H9 (cell line): ENCODE measurements at regions not wholly inside any gene's neighbourhood (a gene's known extent, or its start where the extent isn't known, plus 50 kb on each side); places are given as distances from the start of the nearest gene placed in this dataset.

Experiments
- DNase-seq: peaks from one replicate; pipeline ENCODE4 v3.0.0-alpha.2; 2017
- H2AFZ ChIP-seq: one replicate; pipeline ENCODE4 v1.6.1; 2013; ENCODE audit warnings: mild to moderate bottlenecking, low read length, control low read depth, moderate library complexity
- H2AK5ac ChIP-seq: 2 replicates; pipeline ENCODE4 v1.6.1; 2013; ENCODE audit warnings: low read length, control low read depth, mixed read lengths; ENCODE audit not compliant: insufficient read length
- H2BK120ac ChIP-seq: one replicate; pipeline ENCODE4 v1.6.1; 2013; ENCODE audit warnings: low read depth, mild to moderate bottlenecking, low read length, control low read depth, inconsistent platforms; ENCODE audit not compliant: poor library complexity, severe bottlenecking
- H2BK12ac ChIP-seq: 2 replicates; pipeline ENCODE4 v1.6.1; 2013; ENCODE audit warnings: low read length, control low read depth, mixed read lengths, low read depth; ENCODE audit not compliant: insufficient read length
- H2BK15ac ChIP-seq: 2 replicates; pipeline ENCODE4 v1.6.1; 2013; ENCODE audit warnings: low read depth, low read length, control low read depth
- H2BK20ac ChIP-seq: one replicate; pipeline ENCODE4 v1.6.1; 2013; ENCODE audit warnings: low read depth, mild to moderate bottlenecking, low read length, control low read depth, inconsistent platforms; ENCODE audit not compliant: poor library complexity, severe bottlenecking
- H2BK5ac ChIP-seq: 2 replicates; pipeline ENCODE4 v1.6.1; 2013; ENCODE audit warnings: low read length, control low read depth, mixed read lengths; ENCODE audit not compliant: insufficient read length
- H3K14ac ChIP-seq: 2 replicates; pipeline ENCODE4 v1.6.1; 2013; ENCODE audit warnings: low read length, control low read depth; ENCODE audit not compliant: insufficient read depth
- H3K18ac ChIP-seq: 2 replicates; pipeline ENCODE4 v1.6.1; 2013; ENCODE audit warnings: low read depth, mild to moderate bottlenecking, mixed read lengths, low read length, control low read depth; ENCODE audit not compliant: insufficient read length
- H3K23ac ChIP-seq: 2 replicates; pipeline ENCODE4 v1.6.1; 2013; ENCODE audit warnings: low read length, control low read depth, mixed read lengths, low read depth; ENCODE audit not compliant: insufficient read length
- H3K23me2 ChIP-seq: 2 replicates; pipeline ENCODE4 v1.6.1; 2013; ENCODE audit warnings: low read depth, mild to moderate bottlenecking, mixed read lengths, low read length, control low read depth; ENCODE audit not compliant: insufficient read length, poor library complexity, severe bottlenecking
- H3K27ac ChIP-seq: 2 replicates; pipeline ENCODE4 v1.5.1; 2013; ENCODE audit warnings: low read length, control low read depth, mixed read lengths, low read depth; ENCODE audit not compliant: insufficient read length
- H3K27me3 ChIP-seq: 2 replicates; pipeline ENCODE4 v1.6.1; 2013; ENCODE audit warnings: low read length, control low read depth, inconsistent platforms; ENCODE audit not compliant: insufficient read depth
- H3K4ac ChIP-seq: 2 replicates; pipeline ENCODE4 v1.6.1; 2013; ENCODE audit warnings: low read depth, mild to moderate bottlenecking, control low read depth, inconsistent platforms, low read length, moderate library complexity
- H3K4me1 ChIP-seq: 2 replicates; pipeline ENCODE4 v1.6.1; 2013; ENCODE audit warnings: low read length, control low read depth, inconsistent platforms; ENCODE audit not compliant: insufficient read depth
- H3K4me2 ChIP-seq: 2 replicates; pipeline ENCODE4 v1.6.1; 2013; ENCODE audit warnings: low read length, control low read depth, mixed read lengths; ENCODE audit not compliant: insufficient read length, insufficient read depth
- H3K56ac ChIP-seq: 2 replicates; pipeline ENCODE4 v1.6.1; 2013; ENCODE audit warnings: low read depth, mild to moderate bottlenecking, mixed read lengths, low read length, control low read depth; ENCODE audit not compliant: insufficient read length
- H3K79me1 ChIP-seq: 2 replicates; pipeline ENCODE4 v1.6.1; 2013; ENCODE audit warnings: low read depth, mild to moderate bottlenecking, moderate library complexity, low read length, control low read depth, inconsistent platforms; ENCODE audit not compliant: insufficient read depth, poor library complexity, severe bottlenecking
- H3K79me2 ChIP-seq: 2 replicates; pipeline ENCODE4 v1.6.1; 2013; ENCODE audit warnings: low read length, control low read depth, inconsistent platforms; ENCODE audit not compliant: insufficient read depth
- H3K9ac ChIP-seq: 2 replicates; pipeline ENCODE4 v1.6.1; 2013; ENCODE audit warnings: low read length, control low read depth, mixed read lengths; ENCODE audit not compliant: insufficient read length; ENCODE audit errors: extremely low read depth
- H3K9me3 ChIP-seq: one replicate; pipeline ENCODE4 v1.6.1; 2013; ENCODE audit warnings: low read depth, low read length, inconsistent platforms; ENCODE audit not compliant: control insufficient read depth
- H3T11ph ChIP-seq: one replicate; pipeline ENCODE4 v1.6.1; 2013; ENCODE audit warnings: mild to moderate bottlenecking, low read length, control low read depth, inconsistent platforms
- H4K20me1 ChIP-seq: one replicate; pipeline ENCODE4 v1.6.1; 2013; ENCODE audit not compliant: control insufficient read depth, insufficient read length, insufficient read depth
- H4K5ac ChIP-seq: 2 replicates; pipeline ENCODE4 v1.6.1; 2013; ENCODE audit warnings: low read depth, mild to moderate bottlenecking, mixed read lengths, low read length, control low read depth; ENCODE audit not compliant: insufficient read length
- H4K8ac ChIP-seq: replicated peaks from 2 replicates; pipeline ENCODE4 v1.6.1; 2013; ENCODE audit warnings: low read length, control low read depth, mixed read lengths, low read depth; ENCODE audit not compliant: insufficient read length
- H4K91ac ChIP-seq: 2 replicates; pipeline ENCODE4 v1.6.1; 2013; ENCODE audit warnings: low read depth, mild to moderate bottlenecking, moderate library complexity, mixed read lengths, low read length, control low read depth; ENCODE audit not compliant: insufficient read length
- H3K27ac Mint-ChIP-seq, 3 experiments: 2 replicates in 2 of 3; 3 replicates in 1 of 3; pipeline ENCODE4 v1.8.0; 2020 to 2021; ENCODE audit warnings: mixed read lengths in 3 of 3, mild to moderate bottlenecking in 1 of 3, moderate library complexity in 1 of 3
- H3K27me3 Mint-ChIP-seq: 2 replicates; pipeline ENCODE4 v1.8.0; 2021; ENCODE audit warnings: low read depth, mild to moderate bottlenecking, moderate library complexity, mixed read lengths
- H3K36me3 Mint-ChIP-seq, 3 experiments: 2 replicates in 2 of 3; 3 replicates in 1 of 3; pipeline ENCODE4 v1.8.0; 2020 to 2021; ENCODE audit warnings: low read depth in 3 of 3, mixed read lengths in 3 of 3; ENCODE audit not compliant: insufficient read depth in 1 of 3
- H3K4me1 Mint-ChIP-seq, 2 experiments: 2 replicates each; pipeline ENCODE4 v1.8.0; 2020; ENCODE audit warnings: mixed read lengths in 2 of 2
- H3K4me3 Mint-ChIP-seq, 2 experiments: 2 replicates in 1 of 2; 3 replicates in 1 of 2; pipeline ENCODE4 v1.8.0; 2020 to 2021; ENCODE audit warnings: mild to moderate bottlenecking in 2 of 2, mixed read lengths in 2 of 2, moderate library complexity in 1 of 2
- H3K9me3 Mint-ChIP-seq, 2 experiments: 2 replicates in 1 of 2; 3 replicates in 1 of 2; pipeline ENCODE4 v1.8.0; 2020; ENCODE audit warnings: mild to moderate bottlenecking in 2 of 2, mixed read lengths in 2 of 2, moderate library complexity in 1 of 2
- CTCF ChIP-seq: fragments of 200-600 bp; sonication (generic); conservative IDR thresholded peaks from 3 replicates; pipeline ENCODE4 v1.8.0; 2021; ENCODE audit warnings: antibody characterized with exemption, mild to moderate bottlenecking
- WGBS: extraction: QIAGEN DNeasy Blood & Tissue Kit; methylation state at CpG from one replicate; pipeline ENCODE4 v1.1.7; 2013; ENCODE audit warnings: missing lambda C conversion rate, low lambda C conversion rate, mixed read lengths; ENCODE audit not compliant: insufficient read length; ENCODE audit errors: extremely low coverage; 5-methylcytosine and 5-hydroxymethylcytosine counted together

GRCh38 chr21:32916088-32916487 lies 109.6 kb upstream of the OLIG2 start:
- no peak overlapping the region for H3K4me2 ChIP-seq
- no peak overlapping the region for H2BK120ac ChIP-seq
- H2BK12ac ChIP-seq = no peak overlapping the region
- Mint-ChIP-seq H3K4me3 (no peak overlapping the region), H3K9me3 (peaks cover 14 to 20% of the 10 kb centered on the region in 2 experiments), H3K27me3 (peaks cover 2% of the 10 kb centered on the region; the same call in 1 of the 2 replicates), H3K4me1 (peaks cover 26 to 29% of the 10 kb centered on the region in 2 experiments), H3K27ac (no peak overlapping the region), H3K36me3 (peaks cover 9 to 24% (median 9%) of the 10 kb centered on the region in 3 experiments; a peak in 5 of 7 replicates)
- H4K20me1 ChIP-seq = no peaks in the 10 kb centered on the region
- H3K18ac ChIP-seq = no peak overlapping the region
- TF ChIP-seq CTCF = no peak
- no peak overlapping the region for H3K27ac ChIP-seq
- H2BK5ac ChIP-seq = no peak overlapping the region
- H2AFZ ChIP-seq = no peak overlapping the region
- H3K4ac ChIP-seq = no peak overlapping the region
- no CpG with 5 or more reads among the region's 1 CpG for WGBS
- H3K27me3 ChIP-seq = no peaks in the 10 kb centered on the region
- peaks cover 2% of the 10 kb centered on the region; the same call in 1 of the 2 replicates for H3K4me1 ChIP-seq
- H3K79me2 ChIP-seq = no peaks in the 10 kb centered on the region
- H3K23me2 ChIP-seq = no peaks in the 10 kb centered on the region
- no peak overlapping the region for H4K8ac ChIP-seq
- H4K5ac ChIP-seq = no peak overlapping the region
- H3K56ac ChIP-seq = no peak overlapping the region
- no peak overlapping the region for H3K14ac ChIP-seq
- H3K9ac ChIP-seq = no peak overlapping the region
- H2AK5ac ChIP-seq = no peak overlapping the region
- no peak overlapping the region for H2BK20ac ChIP-seq
- no peak overlapping the region for H3K23ac ChIP-seq
- H3T11ph ChIP-seq = no peak overlapping the region
- DNase-seq = no peak
- no peaks in the 10 kb centered on the region for H3K79me1 ChIP-seq
- no peaks in the 10 kb centered on the region for H3K9me3 ChIP-seq
- no peak overlapping the region for H4K91ac ChIP-seq
- H2BK15ac ChIP-seq = no peak overlapping the region
